NOMO-1 (cell line): ENCODE measurements at regions not wholly inside any gene's neighbourhood (a gene's known extent, or its start where the extent isn't known, plus 50 kb on each side); places are given as distances from the start of the nearest gene placed in this dataset.

ENCODE experiments used
- DNase-seq, 2 experiments: peaks; one replicate each; lab custom pipeline; 2025; ENCODE audit not compliant: unreplicated experiment in 2 of 2; lab: John Stamatoyannopoulos, UW

DNA sequence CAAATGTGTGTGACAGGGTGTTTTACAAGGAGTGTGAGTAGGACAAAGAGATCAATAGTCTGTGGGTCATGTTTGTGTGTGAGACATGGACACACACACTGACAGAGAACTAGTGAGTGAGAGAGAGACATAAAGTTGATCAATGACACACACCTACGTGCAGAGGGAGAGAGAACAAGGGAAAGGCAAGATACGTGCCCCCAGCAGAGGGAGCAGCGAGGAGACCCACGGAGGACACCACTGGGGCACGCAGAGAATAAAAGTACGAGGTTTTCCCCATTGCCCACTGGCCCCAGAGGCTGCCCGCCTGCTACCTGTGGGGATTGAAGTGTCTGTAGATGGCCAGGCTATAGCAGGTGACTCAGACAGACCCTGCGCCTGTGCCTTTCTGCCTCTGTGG is 130.2 kb upstream of the CSF3R start:
- no peak for DNase-seq

DNA sequence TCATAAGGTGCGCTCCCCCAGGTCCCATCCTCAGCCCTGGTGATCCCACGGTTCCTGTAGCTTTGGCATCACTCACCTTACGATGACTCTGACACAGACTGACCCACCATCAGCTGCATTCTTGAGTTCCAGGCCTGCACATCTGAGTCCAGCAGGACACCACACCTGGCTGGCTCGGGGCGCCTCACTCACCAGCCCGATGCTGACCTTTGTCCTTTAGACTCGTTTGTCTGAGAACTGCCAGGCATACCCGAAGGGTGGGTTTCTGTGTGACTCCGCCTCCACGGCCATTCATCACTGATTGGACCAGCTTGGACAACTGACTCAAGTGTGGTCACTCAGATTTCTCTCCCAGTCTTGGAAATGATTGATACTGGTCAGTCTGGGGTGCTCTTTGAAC is 129.4 kb upstream of the CSF3R start:
- DNase-seq, result no peak

DNA sequence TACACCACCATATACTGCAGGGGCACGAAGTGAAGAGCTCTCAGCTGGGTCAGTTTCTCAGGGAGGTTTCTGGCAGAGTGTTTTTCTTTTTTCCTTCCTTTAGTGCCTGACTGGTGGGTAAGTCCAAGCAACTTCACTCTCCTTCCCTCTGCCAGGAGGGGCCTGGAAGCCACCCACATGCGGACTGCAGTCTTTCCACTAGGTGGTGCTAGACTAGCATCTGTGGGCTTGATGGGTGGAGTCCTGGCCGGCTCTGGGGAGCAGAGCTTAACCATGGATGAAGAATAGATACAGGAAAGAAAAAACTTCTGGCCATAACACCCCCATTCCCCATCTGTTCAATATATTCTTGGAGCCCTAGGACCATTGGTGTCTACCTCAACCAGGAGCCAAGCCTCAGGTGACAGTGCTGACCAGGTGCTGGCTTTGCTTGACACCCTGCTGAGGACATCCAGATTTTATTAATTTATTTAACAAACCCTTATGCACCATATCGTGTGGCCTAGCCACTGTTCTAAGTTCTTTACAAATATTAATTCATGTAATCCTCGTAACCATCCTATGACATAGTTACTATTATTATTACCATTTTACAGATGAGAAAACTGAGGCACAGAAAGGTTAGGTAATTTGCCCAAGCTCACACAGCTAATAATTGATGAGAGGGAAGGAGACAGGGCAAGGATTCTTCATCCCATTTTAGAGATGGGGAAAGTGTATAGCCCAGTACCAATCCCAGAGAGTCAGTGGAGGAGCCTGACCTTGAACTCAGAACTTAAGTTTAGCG is 126.7 kb upstream of the CSF3R start:
- peak; percentile 35 to 42 for DNase-seq

DNA sequence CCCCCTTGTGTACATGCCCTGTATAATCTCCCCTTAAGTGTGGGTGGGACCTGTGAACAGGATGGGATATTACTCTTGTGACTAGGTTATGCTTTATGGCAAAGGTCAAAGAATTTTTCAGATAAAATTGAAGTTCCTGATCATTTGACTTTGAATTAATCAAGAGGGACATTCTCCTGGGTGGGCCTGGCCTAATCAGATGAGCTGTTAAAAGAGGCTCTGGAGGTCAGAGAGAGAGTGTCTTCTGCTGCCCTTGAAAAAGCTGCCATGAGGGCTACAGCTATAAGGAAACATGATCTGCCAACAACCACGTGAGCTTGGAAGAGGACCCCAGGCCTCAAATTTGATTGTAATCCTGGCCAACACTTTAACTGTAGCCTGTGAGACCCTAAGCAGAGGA is 125.6 kb upstream of the CSF3R start:
- DNase-seq, result no peak

DNA sequence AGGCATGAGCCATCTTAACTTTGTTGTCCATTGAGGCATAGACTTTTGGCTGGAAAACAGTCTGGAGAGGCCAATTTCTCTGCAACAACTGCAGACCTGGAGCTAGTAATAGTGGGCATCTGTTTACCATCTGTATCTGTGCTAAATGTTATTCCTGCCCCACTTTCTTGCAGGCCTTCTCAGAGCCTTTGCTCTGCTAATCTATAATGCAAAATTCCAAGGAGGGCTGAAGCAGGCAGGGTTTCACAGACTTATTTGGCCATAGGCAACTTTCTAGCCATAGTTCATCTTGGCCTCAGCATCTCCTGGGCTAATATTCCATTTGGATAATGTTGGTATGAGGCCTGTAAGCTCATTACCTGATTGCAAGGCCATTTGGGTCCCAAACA is 124.5 kb upstream of the CSF3R start:
- no peak for DNase-seq

DNA sequence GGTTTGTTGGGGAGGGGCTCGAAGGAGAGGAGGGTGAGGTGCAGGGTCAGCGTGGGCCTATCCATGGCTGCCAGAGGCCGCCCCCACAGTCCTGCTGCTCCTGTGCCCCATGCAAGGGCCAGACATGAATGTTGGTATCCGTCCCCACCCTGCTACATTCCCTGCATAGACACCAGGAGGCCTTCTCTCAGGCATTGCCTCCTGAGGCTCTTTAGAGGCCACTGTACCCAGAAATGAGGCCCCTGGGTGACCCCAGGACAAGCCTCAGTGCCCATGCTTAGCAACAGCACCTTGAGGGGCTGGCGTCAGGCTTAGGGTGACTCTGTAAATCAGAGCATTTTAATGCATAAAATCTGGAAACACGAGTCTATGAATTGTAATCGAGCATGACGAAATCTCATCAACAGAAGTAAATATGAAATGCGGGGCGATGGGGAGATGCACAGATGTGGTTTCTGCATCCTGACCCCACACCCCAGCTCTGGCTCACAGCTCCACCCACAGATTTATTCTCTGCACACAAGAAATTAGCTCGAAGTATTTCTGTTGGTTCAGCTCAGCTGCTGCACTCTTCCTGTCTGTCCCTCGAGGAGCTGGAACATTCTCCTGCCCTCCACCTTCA is 124.0 kb upstream of the CSF3R start:
- DNase-seq, result no peak

DNA sequence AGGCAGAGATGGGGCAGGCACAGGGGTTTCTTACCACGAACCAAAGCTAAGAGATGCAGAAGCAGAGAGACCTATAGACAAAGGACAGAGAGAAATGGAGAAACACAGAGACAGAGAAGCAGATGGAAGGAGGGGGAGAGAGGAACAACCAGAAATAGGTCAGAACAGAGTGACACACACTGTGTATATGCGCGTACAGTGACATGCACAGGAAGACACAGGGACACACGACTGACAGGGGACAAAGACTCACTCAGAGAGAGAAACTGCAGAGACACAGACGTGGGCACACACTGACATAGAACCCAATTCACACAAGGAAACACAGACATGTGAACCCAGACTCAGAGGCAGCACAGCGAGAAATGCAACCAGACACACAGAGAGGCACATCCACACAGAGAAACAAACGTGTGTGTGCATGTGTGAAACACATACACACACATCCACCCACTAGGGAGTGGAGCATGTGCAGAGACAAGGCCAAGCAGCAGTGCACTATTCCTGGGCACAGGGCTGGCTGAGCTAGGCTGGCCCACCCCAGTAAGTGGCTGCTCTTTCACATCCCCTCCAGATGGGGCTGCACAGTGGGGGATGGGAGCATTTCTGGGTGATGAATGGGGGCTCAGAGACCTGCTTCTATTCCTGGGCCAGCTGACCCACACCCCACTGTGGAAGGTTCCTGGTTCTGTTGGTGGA is 123.4 kb upstream of the CSF3R start:
- no peak for DNase-seq

DNA sequence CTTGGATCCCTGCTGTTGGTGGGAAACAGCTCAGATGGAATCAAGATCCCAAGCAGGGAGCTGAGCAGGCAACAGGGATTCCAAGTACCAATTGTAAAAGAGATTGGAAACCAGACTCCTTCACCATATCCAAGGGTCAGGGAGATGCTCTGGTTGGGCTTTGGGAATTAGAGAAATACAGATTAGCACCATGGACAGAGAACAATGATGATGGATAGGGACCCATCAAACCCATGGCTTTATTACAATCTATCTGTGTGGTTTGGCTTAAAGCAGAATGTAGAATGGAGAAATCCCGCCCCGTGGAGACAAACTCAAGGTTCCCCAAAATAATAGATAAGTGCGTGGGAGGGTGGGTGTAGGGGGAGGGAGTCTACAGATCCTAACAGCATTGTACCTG is 120.7 kb upstream of the CSF3R start:
- no peak for DNase-seq

DNA sequence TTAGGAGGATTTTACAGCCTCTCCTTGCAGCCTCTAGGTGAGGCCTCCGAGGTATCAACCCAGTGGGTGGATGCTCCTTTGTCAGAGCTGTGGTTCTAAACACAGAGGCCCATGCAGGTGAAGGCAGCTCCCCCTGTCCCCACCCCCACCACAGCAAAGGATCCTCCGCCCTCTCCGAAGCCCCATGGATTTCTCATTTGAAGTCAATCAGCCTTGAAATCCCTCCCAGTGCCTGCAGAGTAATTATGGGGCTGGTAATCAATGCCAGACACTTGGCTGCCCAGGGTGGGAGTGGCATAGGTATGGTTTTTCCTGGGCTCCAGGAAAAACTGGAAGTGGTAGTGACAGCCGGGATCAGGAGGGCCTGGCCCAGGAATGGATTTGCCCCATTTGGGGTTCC is 119.5 kb upstream of the CSF3R start:
- DNase-seq, result no peak

DNA sequence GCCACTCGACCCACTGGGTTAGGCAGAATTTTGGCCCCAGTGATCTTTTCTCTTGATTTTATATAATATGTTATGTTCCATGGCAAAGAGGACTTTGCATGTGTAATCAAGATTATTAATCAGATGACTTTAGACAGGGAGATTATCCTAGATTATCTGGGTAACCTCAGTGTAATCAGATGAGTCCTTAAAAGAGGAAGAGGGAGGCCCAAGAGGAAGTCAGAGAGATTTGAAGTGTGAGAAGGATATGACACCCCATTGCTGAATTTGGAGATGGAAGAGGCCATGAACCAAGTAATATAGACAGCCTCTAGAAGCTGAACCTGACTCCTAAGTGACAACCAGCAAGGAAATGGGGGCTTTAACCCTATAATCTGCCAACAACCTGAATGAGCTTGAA is 117.1 kb upstream of the CSF3R start:
- peak; percentile 6 to 33 for DNase-seq

DNA sequence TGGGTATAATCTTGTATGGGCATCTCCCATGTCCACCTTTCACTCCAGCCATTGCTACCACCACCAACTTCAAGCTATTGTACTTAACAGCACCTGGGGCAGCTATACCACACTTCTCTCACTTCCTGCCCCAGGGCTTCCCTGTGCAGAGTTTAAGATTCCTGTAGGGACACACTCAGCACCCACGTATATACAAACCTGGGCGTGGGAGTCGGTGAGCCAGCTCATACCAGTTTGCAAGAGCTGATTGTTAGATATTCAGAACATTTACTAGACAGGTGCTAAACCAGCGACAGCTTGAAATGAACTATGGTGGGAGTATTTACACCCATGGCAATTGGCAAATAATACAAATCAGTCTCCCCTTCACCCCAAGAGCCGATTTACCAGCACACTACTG is 114.8 kb upstream of the CSF3R start:
- no peak for DNase-seq

DNA sequence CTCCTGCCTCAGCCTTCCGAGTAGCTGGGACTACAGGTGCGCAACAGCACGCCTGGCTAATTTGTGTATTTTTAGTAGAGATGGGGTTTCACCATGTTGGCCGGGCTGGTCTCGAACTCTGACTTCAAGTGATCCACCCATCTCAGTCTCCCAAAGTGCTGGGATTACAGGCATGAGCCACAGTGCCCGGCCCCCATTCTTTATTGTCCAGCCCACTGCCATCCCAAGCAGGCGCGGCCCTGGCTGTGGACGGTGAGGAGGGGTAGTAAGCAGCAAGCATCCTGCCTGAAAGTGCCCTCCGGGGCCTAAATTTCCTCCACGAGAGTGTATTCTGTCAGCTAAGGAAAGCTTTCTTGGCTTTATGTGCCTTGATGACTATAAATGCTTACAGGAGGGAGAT is 113.2 kb upstream of the CSF3R start:
- DNase-seq, result no peak

DNA sequence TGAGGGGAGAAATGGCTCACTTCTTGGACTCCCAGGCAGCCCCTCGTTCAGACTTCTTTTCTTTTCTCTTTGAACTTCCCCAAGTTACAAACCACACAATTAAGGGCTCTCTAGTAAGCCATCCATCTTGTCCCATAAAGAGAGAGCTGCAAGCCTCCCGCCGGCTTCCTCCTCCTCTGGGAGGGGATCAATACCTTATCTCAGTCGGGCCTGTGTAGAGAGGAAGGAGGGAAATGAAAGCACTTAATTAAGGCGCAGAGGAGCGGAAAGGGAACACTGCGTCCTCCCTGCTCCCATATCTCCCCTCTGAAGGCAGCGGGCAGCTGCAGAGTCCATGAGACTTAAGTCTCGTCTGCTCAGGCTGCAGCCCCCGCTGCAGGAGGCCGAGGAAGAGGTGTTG is 112.6 kb upstream of the CSF3R start:
- peak in 1 of 2 experiments; percentile 2 for DNase-seq

DNA sequence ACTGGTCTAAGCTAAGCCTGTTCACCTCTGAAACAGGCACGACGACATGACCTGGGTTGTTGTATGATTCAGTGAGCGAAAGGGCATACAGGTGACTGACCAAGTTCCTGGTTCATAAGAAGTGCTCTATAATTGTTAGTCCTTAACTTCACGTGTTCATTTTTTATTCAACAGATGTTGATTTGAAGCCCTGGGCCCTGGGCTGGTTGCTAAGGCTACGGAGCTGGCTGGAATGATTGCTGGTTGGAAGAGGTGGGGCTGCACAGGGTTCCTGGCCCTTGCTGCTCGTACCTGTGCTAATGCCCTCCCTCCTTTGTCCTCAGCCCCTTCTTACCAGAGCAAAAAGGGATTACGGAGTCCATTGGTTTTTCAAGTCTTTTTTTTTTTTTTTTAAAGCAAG is 111.3 kb upstream of the CSF3R start:
- DNase-seq, result no peak

DNA sequence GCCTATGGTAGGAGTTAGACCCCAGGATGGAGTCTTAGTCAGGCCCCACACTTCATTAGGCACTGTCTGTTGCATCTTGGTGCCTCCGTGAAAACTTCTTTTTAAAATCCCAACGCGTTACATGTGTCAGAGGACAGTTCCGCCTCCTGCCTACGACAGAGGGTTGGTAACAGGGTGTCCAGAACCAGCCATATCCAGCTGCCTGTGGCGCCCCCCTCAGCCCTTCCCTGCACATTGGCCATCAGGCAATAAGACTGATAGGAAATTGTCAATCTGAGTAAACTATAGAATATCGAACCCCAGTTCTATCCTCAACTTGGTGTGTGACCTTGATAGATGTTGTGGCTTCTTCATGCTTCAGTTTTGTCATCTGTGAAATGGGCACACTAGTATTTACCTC is 108.6 kb upstream of the CSF3R start:
- no peak for DNase-seq

DNA sequence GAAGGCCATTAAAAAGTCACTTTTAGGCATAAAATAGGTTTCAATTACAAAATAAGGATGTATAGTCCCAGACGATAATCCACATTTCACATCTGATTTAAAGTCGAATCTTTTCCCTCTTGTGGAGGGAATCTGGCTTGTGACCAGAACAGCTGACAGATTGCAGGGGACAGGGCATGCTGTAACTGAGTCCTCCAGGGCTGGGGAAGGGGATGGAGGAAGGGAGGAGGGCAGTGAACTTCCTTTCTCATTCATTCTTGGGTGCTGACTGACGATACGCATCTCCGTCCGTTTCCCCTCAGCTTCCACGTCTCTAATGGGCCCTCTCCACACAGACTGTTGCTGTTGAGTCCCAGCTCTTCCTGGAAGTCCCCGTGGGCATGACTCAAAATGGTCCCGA is 108.1 kb upstream of the CSF3R start:
- no peak for DNase-seq

DNA sequence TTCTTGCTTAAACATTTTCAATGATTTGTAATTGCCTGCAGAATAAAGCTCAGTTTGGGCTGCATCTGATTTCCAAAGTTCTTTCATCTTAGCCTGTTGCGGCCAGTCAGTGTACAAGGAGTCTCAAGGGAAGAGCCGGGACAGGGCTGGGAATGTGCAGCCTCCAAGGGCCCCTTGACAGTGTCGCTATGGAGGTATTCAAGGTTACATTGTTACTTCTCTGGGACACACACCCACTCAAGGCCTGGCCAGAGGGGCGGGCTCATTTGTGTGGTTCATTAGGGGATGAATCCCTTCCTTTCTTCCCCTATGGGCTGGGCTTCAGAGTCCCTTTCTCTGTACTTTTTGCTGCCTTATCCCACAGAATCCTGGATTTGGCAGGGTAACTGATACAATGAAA is 107.6 kb upstream of the CSF3R start:
- DNase-seq, result no peak

DNA sequence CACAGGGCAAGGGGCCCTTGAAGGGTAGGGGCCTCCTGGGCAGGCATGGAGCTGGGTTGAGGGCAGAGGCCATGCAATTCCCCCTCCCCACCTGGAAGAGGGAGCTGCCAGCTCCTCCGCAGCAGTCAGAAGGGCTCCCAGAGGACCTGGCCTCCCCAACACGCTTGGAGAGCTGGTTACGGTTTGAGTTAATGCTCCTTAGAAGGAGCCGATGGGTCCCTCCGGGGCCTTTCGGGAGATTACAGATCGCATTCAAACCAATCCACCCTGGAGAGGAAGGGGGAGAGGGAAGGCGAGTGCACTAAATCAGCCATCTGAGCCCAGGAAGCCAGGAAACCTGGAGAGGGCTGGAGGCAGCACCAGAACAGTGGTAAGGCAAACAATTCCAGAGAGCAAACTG is 106.3 kb upstream of the CSF3R start:
- no peak for DNase-seq

DNA sequence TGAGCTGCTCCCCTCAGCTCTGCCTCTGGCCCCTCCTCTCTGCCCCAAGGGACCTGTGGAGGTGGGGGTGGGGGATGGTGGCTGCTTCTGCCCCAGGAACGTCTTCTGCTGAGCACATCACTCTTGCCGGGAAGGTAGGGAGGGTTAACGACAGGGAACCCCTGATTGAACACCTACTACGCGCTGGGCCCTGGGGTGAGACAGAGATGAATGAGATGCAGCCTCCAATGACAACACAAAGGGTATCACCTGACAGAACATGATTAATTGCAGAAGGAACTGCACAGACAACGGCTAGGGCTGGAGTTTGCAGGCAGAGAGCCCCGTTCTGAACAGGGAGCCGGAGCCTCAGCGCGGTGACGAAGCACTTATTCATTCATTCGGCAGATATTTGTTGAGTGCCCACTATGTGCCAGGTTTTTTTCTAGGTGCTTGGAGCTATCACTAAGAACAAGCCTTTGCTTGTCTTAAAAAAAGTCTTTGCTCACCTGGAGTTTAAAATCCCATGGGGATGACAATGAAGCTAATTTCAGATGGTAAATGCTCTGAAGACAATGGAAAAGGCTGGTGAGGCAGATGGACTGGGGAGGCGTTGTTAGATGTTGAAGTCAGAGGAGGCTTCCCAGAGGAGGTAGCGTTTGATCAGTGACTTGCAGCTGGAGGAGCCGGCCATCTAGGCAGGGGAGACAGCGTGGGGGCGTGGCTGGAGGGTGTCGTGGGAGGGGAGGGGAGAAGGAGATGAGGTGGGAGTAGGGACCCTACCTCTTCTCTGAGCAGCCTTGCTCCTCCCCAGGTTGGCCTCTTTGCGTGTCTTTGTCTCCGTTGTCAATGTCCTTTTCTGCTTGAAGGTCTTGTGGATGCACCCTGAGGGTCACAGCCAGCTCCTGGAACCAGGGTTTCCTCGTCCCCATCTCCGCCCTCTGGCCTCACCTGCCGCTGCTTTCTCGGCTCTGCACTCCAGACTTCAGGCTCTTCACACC is 103.1 kb upstream of the CSF3R start:
- DNase-seq, result peak; percentile 2 to 14

DNA sequence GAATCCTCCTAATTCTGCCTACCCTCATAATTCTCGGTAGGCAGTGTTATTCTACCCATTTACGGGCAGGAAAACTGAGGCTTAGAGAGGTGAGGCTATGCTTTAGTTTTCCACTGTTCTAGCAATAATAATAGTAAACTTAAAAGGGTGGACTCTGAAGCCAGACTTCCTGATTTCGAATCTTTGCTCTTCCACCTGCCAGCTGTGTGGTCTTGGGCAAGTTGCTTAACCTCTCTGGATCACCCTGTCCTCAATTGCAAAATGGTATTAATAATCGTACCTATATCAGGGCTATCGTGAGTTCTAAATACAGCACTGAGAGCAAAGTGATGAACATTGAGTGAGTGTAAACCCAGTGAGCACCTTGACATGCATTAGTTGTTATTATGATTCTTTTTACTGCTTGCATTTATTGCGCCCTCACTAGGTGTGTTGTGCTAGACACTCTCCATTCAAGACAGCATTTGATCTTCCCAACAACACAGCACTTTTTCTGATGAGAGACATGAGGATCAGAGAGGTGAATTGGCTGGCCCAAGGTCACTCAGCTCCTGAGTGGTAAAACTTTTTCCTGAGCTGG is 102.3 kb upstream of the CSF3R start:
- no peak for DNase-seq
